DMS79 treated with DMSO at 0.1 percent for 48 hours (cell line): ENCODE measurements at regions not wholly inside any gene's neighbourhood (a gene's known extent, or its start where the extent isn't known, plus 50 kb on each side); places are given as distances from the start of the nearest gene placed in this dataset.

Source experiments
- DNase-seq: peaks from one replicate; lab custom pipeline; 2025; lab: John Stamatoyannopoulos, UW

DNA sequence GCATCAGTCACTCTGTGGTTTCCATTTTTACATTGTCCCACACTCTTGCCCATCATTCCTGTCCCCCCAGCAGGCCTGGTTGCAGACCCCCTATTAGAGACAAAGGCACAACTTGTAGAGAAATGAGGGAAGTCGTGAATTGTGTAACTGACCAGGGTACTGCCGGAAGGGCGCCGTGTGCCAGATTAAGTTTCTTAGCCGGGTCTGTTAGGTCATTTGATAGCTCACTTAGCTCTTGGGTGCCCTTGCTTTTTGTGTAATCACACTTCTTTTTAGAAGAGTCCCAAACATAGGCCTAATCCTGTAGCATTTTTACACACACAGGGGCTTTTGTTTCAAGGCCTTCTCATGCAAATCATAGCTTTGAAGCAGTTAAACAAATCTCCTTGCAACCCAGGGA, 87.2 kb downstream of the CTAGE1 start:
- DNase-seq = no peak

- DNase-seq = no peak
Observed at GRCh38 chr18:22325396-22325795, 92.3 kb downstream of the CTAGE1 start.

- DNase-seq = no peak
Observed at GRCh38 chr18:22324191-22325131, 93.3 kb downstream of the CTAGE1 start.

DNA sequence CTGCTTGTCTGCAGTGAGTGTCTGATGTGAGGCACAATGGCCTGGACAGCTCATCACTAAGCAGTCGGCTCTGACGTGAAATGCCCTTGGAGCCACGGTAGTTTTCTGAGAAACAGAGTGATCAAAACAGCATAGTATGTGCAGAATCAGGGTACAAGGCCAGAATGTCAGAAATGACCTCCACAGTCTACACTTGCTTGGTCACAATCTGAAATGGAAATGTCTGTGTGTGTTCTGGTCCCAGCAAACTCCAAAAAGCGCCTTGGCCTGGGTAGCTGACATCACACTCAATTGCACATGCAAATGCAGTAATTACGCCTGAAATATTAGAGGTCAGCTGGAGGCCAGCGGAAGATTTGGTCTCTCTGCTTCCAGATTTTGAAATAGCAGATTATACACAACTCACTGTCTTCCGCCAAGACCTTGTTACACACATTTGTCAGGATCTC, 95.4 kb downstream of the CTAGE1 start:
- no peak for DNase-seq

DNA sequence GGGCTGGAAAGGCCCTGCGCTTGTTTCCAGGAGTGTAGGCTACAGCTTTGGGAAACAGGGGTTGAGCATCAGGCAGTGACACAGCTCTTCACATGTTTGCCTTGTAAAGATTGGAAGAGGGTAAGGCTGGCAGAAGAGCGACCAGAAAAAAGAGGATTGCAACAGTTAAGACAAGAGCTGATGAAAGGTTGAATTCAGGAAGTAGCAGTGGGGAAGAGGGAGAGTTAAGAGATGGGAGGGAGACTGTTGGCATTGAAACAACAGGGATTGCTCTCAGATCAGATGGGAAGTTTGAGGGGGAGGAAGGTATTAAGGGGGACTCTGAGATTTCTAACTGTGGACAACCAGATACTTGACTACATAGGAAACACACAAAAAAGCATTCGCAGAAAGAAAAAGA, 96.9 kb downstream of the CTAGE1 start:
- no peak for DNase-seq

DNA sequence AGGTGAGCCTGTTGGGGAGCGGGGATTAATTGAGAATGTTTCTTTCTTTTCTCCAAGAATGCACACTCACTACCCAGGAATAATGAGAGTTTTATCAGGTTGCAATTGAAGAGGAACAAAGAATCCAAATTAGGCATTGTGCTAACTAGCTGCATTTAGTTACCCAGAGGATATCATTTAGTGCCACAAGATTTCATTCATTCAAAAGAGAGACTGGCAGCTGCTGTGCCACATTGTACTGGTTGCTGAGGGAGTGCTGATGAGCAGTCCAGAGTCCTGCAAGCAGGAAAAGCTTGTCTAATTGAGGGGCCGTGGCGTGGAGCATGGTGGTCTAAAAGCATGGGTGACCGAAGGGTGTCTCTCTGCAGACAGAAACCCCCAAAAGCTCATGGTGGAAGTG, 97.6 kb downstream of the CTAGE1 start:
- DNase-seq = no peak

- no peak for DNase-seq
Observed at GRCh38 chr18:22318745-22319407, 98.8 kb downstream of the CTAGE1 start.

DNA sequence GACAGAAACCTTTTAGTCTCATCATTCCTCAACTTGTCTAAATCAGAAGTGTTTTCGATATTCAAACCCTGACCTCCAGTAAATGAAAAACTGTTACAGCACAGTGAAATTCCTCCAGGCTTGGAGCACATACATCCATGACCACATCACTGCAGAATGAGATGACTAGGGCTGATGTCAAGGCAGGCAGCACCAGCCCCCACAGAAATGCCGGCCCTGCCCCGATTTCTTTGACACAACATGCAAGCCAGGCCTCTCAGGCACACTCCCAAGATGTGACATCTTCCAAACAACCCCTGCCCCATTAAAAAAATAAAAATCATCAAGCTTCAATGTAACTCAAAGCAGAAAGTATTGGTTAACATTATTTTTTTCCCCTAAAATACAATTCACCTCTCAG, 103.3 kb downstream of the CTAGE1 start:
- no peak for DNase-seq

DNA sequence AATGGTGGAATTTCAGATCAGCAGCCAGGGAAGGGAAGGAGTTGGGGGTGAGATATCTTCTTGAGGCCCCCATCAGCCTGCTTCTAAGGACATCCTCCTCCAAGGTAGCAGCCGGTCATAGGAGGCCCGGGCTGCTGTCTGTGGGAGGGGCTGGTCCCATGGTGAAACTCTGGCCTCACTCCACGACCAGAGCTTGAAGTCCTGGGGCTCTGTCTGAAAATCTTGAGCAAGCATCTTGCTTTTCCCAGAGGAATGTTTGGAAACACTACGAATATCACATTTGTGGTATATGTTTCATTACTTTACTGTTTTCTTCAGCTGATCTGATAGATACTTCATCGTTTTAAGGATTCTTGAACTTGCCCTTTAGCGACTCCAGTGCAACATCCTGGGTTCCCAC, 103.7 kb downstream of the CTAGE1 start:
- no peak for DNase-seq

GRCh38 chr18:22311301-22311700, 106.4 kb downstream of the CTAGE1 start:
- DNase-seq = no peak

- no peak for DNase-seq
Observed at GRCh38 chr18:22309191-22309590, 108.5 kb downstream of the CTAGE1 start.

- no peak for DNase-seq
Observed at GRCh38 chr18:22307528-22307927, 110.2 kb downstream of the CTAGE1 start.

DNA sequence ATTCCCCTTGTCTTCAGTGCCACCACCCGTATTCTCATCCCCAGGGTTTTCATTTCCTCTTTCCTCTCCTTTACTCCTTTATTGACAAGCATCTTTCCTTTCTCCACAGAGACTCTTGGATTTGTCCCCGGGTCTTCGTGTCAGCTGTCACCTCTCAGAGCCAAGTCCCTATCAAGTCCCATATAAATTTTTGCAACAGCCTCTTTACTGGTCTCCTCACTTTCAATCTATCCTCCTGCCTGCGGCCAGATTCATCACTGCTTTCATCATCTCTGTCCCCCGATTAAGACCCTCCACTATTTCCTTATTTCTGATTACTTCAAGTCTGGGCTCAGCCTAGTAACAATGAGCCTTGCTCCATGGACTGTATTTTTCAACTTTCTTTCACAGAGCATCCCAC, 113.8 kb downstream of the CTAGE1 start:
- no peak for DNase-seq

GRCh38 chr18:22302144-22302543, 115.6 kb downstream of the CTAGE1 start:
- no peak for DNase-seq

DNA sequence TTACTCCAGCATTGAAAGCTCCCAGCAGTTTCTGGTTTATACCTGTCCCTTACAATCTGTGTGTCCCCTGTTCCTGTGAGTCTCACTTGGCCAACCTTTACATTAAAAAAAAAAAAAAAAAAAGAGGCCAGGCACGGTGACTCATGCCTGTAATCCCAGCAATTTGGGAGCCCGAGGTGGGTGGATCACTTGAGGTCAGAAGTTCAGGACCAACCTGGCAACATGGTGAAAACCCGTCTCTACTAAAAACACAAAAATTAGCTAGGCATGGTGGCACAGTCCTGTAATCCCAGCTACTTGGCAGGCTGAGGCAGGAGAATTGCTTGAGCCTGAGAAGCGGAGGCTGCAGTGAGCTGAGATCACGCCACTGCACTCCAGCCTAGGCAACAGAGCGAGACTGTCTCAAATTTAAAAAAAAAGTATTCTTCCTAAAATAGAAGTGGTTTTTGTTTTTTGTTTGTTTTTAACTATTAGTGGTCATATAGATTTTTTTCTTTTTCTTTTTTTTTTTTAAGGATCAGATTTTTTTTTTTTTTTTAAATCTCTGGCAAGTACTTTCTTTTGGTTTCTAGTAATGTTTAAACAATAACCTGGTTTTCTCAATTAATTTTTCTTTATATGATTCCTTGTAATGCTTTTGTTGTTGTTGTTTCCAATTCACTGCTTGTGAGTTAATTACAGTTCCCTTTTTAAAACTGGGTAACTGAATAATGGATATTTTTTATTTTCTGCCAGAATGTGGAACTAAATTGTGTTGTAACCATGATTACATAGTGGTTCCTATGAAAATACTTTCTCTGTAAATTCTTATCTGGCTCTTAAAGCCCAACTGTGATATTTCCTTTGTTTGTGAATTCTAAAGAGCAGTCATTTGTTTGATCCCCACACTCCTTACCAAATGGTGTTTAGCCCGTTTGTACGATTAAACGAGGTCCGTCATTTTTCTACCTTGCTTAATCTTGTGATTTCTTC, 116.8 kb downstream of the CTAGE1 start:
- DNase-seq = no peak

DNA sequence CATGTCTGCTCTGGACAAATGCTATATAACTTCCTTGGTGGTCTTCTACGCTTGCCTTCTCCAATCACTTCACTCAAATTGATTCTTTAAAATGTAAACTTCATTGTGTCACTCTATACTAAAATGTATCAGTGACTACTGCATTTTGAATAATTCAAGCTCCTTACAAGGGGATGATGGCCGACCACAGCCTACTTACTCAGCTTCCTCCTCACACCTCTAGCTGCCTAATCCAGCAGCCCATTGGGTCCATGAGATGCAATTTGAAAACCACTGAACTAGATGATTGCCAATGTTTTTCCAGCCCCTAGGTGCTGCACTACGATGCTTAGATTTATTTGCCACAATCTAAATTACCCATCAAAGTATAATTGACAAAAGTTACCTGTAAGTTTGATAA, 120.7 kb downstream of the CTAGE1 start:
- DNase-seq = no peak

- DNase-seq = no peak
Observed at GRCh38 chr18:22296304-22296703, 121.4 kb downstream of the CTAGE1 start.

DNA sequence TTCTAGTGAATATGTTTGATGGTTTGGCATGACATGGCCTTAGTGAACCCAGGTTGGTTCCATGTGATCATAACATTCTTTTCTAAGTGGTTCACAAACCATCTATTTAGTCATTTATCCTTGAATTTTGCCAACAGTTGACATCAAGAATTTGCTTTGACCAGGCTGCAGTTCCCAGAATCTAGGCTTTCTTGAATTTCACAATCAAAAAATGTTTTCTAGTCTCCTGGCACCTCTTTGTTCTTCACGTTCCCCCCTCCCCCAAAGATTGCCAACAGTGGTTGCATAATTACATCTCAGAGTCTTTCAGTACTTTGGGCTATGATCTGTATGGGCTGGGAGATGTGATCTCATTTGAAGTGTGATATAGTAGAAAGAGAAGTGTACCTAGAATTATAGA, 124.0 kb downstream of the GATA6 start:
- DNase-seq = no peak

DNA sequence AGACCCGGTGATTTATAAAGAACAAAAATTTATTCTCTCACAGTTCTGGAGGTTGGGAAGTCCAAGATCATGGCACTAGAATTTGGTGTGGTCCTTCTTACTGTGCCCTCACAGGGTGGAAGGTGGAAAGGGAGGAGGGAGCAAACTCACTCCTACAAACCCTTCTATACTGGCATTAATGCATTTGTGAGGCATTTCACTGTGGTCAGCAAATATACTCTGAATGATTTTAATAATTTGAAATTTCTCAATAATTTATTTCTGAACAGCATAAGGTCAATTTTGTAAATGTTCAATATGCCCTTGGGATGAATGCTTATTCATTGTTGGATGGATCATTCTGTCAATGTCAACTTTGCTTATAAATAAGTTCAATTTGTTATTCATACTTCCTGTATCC, 120.6 kb downstream of the GATA6 start:
- DNase-seq = no peak

DNA sequence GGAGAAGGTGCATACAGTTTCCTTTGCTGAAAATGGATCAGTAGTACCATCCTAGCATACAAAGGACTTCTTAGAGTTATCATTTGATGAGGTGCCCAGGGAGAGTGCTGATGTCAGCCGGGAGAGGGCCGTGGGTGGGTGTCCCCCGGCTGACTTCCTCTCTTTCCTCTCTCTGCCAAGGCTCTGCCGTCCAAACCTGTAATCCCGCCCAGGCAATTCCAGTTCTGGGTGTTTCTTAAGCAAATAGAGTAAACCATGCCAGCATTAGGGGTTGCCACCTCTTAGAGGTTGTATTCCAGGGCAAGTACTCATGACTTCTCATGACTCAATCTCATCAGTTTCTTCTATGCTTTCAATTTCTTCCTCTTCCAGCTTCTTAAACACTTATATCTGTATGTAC, 117.2 kb downstream of the GATA6 start:
- DNase-seq = no peak

GRCh38 chr18:22285361-22286140, 116.2 kb downstream of the GATA6 start:
- no peak for DNase-seq
